ENCODE measurements at regions not wholly inside any gene's neighbourhood (a gene's known extent, or its start where the extent isn't known, plus 50 kb on each side); places are given as distances from the start of the nearest gene placed in this dataset.

- POLR2A ChIA-PET, result no interaction called here
- no peak overlapping the region for H3K4me3 ChIP-seq (ENCODE audit: low read depth, low read length)
- DNase-seq (ENCODE audit: low read depth, low spot score), result no peak
- CTCF ChIA-PET, result no interaction called here
- no peak for TF ChIP-seq CTCF (IDR thresholded peaks at IDR 0.05; ENCODE audit: insufficient read depth, low read length, missing control alignments)
Measured at GRCh38 chr6:113754291-113754690, 102.9 kb upstream of the MARCKS start.

- ChIA-PET POLR2A (no interaction called here), CTCF (interaction anchor here (1.6 kb wide), 1 partner anchor 11 kb away, joined by 4 read pairs; no protein-coding TSS in a partner anchor)
- H3K4me3 ChIP-seq (ENCODE audit: low read depth, low read length), result no peak overlapping the region
- no peak for DNase-seq (ENCODE audit: low read depth, low spot score)
- no peak for TF ChIP-seq CTCF (IDR thresholded peaks at IDR 0.05; ENCODE audit: insufficient read depth, low read length, missing control alignments)
Measured at GRCh38 chr6:113755449-113756289, 101.5 kb upstream of the MARCKS start.

DNA sequence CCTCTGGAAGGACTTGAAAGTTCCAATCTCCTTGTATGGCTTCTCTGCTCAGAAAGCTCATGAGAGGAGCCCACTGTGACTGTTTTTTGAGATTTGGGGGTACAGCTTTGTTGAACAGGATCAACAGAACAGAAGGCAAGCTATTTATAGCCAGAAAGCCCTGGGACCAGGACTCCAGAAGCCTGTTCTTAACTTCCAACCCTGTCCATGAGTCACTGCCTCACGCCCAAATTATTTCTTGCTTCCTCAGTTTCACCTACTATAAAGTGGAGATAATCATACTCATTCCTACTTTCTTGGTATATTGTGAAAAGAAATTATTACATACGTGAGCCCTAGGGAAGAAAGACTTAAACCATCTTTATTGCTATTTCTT, 100.9 kb upstream of the MARCKS start:
- ChIA-PET POLR2A (no interaction called here), CTCF (interaction anchor here (1.6 kb wide), 1 partner anchor 11 kb away, joined by 4 read pairs; no protein-coding TSS in a partner anchor)
- no peak for DNase-seq (ENCODE audit: low read depth, low spot score)

DNA sequence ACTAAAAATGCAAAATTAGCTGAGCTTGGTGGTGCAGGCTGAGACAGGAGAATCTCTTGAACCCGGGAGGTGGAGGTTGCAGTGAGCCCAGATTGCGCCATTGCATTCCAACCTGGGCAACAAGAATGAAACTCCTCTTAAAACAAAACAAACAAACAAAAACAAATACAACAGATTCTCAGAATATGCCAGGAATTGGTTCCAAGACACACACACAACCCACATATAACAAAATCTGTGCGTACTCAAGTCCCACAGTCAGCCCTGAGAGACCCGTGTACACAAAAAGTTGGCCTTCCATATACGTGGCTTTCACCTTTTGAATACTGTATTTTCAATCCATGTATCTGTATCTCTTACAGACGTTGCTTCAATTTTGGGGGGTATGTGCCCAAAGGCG, 98.9 kb upstream of the MARCKS start:
- DNase-seq (ENCODE audit: low read depth, low spot score), result no peak
- TF ChIP-seq CTCF (IDR thresholded peaks at IDR 0.05; ENCODE audit: insufficient read depth, low read length, missing control alignments), result no peak
- H3K4me3 ChIP-seq (ENCODE audit: low read depth, low read length), result no peak overlapping the region
- ChIA-PET POLR2A (no interaction called here), CTCF (no interaction called here)

More for the DNA sequence above, 100.9 kb upstream of the MARCKS start:
- H3K4me3 ChIP-seq (ENCODE audit: low read depth, low read length), result no peak overlapping the region
- no peak for TF ChIP-seq CTCF (IDR thresholded peaks at IDR 0.05; ENCODE audit: insufficient read depth, low read length, missing control alignments)

- no peak for DNase-seq (ENCODE audit: low read depth, low spot score)
- ChIA-PET POLR2A (no interaction called here), CTCF (no interaction called here)
- TF ChIP-seq CTCF (IDR thresholded peaks at IDR 0.05; ENCODE audit: insufficient read depth, low read length, missing control alignments), result no peak
- H3K4me3 ChIP-seq (ENCODE audit: low read depth, low read length), result no peak overlapping the region
Measured at GRCh38 chr6:113758826-113759574, 98.1 kb upstream of the MARCKS start.

DNA sequence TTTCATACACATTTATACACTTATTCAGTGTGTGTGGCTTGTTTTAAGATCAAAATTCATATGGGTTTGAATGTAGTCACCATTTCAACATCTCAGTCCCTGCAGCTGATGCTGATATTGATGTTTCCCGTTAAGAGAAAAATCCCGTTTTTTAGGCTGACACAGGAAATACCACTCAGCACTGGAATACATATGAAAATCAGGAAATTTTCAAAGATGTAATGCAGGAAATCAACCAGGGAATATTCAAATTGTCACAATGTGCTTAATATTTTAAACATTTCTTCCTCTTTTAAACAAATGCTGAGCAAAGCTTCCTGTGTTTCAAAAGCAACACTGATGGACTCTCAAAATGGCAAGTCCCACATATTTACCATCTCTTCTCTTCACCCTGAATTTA, 94.5 kb upstream of the MARCKS start:
- CTCF ChIA-PET, result no interaction called here

More for the DNA sequence above, 94.5 kb upstream of the MARCKS start:
- POLR2A ChIA-PET, result no interaction called here
- H3K4me3 ChIP-seq (ENCODE audit: low read depth, low read length), result no peak overlapping the region
- TF ChIP-seq CTCF (IDR thresholded peaks at IDR 0.05; ENCODE audit: insufficient read depth, low read length, missing control alignments), result no peak
- DNase-seq (ENCODE audit: low read depth, low spot score), result no peak
